MM.1S (cell line): ENCODE measurements at regions not wholly inside any gene's neighbourhood (a gene's known extent, or its start where the extent isn't known, plus 50 kb on each side); places are given as distances from the start of the nearest gene placed in this dataset.

ENCODE experiments used
- EZH2 ChIP-seq: fragments of 300-600 bp; sonication (generic); optimal IDR thresholded peaks from 2 replicates; pipeline ENCODE3; 2017; ENCODE audit warnings: low read depth, mild to moderate bottlenecking, antibody characterized with exemption, low read length, mixed read lengths
- EZH2phosphoT487 ChIP-seq: fragments of 300-600 bp; sonication (generic); IDR thresholded peaks from 2 replicates; pipeline ENCODE4 v1.6.1; 2018; ENCODE audit warnings: antibody characterized with exemption, low read length
- TF ChIP-seq, protein P1 (sequence below): fragments of 300-600 bp; sonication (generic); IDR thresholded peaks from 2 replicates; pipeline ENCODE4 v1.5.1; 2016; ENCODE audit warnings: antibody characterized with exemption, low read length, mixed read lengths

DNA sequence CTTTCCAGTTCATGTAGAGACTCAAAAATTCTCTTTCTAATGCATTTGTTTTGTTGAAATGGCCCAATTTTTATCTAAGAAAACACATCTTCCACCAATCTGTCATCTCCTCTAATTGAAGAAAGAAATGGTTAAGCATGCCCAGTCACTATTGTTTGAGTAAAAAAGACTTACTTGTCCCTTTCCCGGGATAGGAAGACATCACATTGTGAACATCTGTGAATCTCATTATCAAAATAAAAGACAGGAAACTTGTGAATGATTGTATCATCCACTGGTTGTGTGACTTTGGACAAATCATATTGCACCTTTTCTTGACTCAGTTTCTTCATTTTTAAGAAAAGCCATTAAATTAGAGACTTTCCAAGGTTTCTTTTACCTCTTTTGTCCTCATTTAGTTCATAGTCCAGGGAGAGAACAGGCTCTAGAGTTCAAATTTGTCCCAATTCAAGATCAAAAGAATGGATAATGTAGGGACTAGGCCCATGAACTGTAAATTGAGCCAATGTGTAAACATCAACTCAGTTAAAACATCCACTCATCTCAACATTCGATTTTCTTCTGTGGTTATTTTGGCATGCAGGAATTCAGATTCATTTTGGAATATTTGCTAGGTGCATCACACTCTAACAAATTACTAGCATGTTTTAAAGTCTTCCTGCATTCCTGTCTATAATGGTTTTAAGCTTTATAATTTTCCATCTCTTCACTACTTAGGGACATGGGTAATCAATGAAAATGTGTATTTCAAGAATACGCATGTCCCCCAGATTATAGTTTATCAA is 838.0 kb upstream of the WWC1 start:
- TF ChIP-seq, protein P1, sequence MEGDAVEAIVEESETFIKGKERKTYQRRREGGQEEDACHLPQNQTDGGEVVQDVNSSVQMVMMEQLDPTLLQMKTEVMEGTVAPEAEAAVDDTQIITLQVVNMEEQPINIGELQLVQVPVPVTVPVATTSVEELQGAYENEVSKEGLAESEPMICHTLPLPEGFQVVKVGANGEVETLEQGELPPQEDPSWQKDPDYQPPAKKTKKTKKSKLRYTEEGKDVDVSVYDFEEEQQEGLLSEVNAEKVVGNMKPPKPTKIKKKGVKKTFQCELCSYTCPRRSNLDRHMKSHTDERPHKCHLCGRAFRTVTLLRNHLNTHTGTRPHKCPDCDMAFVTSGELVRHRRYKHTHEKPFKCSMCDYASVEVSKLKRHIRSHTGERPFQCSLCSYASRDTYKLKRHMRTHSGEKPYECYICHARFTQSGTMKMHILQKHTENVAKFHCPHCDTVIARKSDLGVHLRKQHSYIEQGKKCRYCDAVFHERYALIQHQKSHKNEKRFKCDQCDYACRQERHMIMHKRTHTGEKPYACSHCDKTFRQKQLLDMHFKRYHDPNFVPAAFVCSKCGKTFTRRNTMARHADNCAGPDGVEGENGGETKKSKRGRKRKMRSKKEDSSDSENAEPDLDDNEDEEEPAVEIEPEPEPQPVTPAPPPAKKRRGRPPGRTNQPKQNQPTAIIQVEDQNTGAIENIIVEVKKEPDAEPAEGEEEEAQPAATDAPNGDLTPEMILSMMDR: no peak
- TF ChIP-seq EZH2: no peak
- TF ChIP-seq EZH2phosphoT487: no peak
